GM12878 (cell line): ENCODE measurements at regions not wholly inside any gene's neighbourhood (a gene's known extent, or its start where the extent isn't known, plus 50 kb on each side); places are given as distances from the start of the nearest gene placed in this dataset.

ENCODE experiments used
- CEBPZ ChIP-seq: fragments of 150-350 bp; IDR thresholded peaks from 2 replicates; pipeline ENCODE4 v1.6.1; 2016; ENCODE audit warnings: low read depth, low read length
- CTCF ChIP-seq, 3 experiments: IDR thresholded peaks in 2 of 3; conservative IDR thresholded peaks in 1 of 3; 2 replicates each; pipeline ENCODE4 v1.5.1; 2011; ENCODE audit warnings: low read depth in 3 of 3, low read length in 3 of 3, mild to moderate bottlenecking in 3 of 3, control low read depth in 2 of 3, moderate library complexity in 2 of 3, inconsistent platforms in 1 of 3, mixed read lengths in 1 of 3; ENCODE audit not compliant: control insufficient read depth in 2 of 3, insufficient read depth in 1 of 3; ENCODE audit errors: extremely low read depth in 1 of 3
- EP300 ChIP-seq, 2 experiments: fragments of 150-350 bp in 1 of 2; IDR thresholded peaks; 2 replicates each; pipeline ENCODE4 v1.6.1; 2011 to 2012; ENCODE audit warnings: low read depth in 2 of 2, low read length in 2 of 2, borderline replicate concordance in 1 of 2, improper control_type of control experiment in 1 of 2, inconsistent platforms in 1 of 2; ENCODE audit not compliant: control insufficient read depth in 1 of 2
- MYC ChIP-seq: IDR thresholded peaks from 2 replicates; pipeline ENCODE4 v1.6.1; 2011; ENCODE audit warnings: mild to moderate bottlenecking, low read length, moderate library complexity, inconsistent platforms; ENCODE audit not compliant: insufficient read depth, insufficient replicate concordance, insufficient read length, severe bottlenecking
- NR2C2 ChIP-seq: IDR thresholded peaks from 2 replicates; pipeline ENCODE4 v1.6.1; 2011; ENCODE audit warnings: borderline replicate concordance, low read depth; ENCODE audit not compliant: control insufficient read depth, insufficient read length
- NR2F1 ChIP-seq: fragments of 450-650 bp; conservative IDR thresholded peaks from 2 replicates; pipeline ENCODE4 v1.6.1; 2017; ENCODE audit warnings: mild to moderate bottlenecking
- NRF1 ChIP-seq: conservative IDR thresholded peaks from 2 replicates; pipeline ENCODE4 v1.6.1; 2011; ENCODE audit warnings: mild to moderate bottlenecking, low read depth, low read length, improper control_type of control experiment
- POLR2A ChIP-seq: IDR thresholded peaks from 2 replicates; pipeline ENCODE4 v1.6.1; 2011; ENCODE audit warnings: low read depth, mild to moderate bottlenecking, low read length
- SMC3 ChIP-seq: IDR thresholded peaks from 2 replicates; pipeline ENCODE4 v1.6.1; 2011; ENCODE audit warnings: low read length, improper control_type of control experiment, borderline replicate concordance
- SPI1 ChIP-seq: IDR thresholded peaks from 2 replicates; pipeline ENCODE4 v1.6.1; 2011; ENCODE audit warnings: low read depth, mild to moderate bottlenecking, low read length, moderate library complexity, borderline replicate concordance; ENCODE audit not compliant: insufficient read depth
- STAT1 ChIP-seq: fragments of 450-650 bp; conservative IDR thresholded peaks from 2 replicates; pipeline ENCODE4 v1.6.1; 2014; ENCODE audit warnings: antibody characterized with exemption, mild to moderate bottlenecking
- SUPT20H ChIP-seq: IDR thresholded peaks from 2 replicates; pipeline ENCODE4 v1.6.1; 2011; ENCODE audit warnings: low read depth, mild to moderate bottlenecking, low read length, moderate library complexity, borderline replicate concordance; ENCODE audit not compliant: control insufficient read depth
- TF ChIP-seq, protein P1 (sequence below): fragments of 450-650 bp; IDR thresholded peaks from 2 replicates; pipeline ENCODE4 v1.6.1; 2017; ENCODE audit warnings: mild to moderate bottlenecking
- TF ChIP-seq, protein P2 (sequence below): fragments of 450-650 bp; formaldehyde crosslinking; IDR thresholded peaks from 2 replicates; pipeline ENCODE4 v1.5.0; 2022; ENCODE audit warnings: mild to moderate bottlenecking, missing genetic modification characterization

DNA sequence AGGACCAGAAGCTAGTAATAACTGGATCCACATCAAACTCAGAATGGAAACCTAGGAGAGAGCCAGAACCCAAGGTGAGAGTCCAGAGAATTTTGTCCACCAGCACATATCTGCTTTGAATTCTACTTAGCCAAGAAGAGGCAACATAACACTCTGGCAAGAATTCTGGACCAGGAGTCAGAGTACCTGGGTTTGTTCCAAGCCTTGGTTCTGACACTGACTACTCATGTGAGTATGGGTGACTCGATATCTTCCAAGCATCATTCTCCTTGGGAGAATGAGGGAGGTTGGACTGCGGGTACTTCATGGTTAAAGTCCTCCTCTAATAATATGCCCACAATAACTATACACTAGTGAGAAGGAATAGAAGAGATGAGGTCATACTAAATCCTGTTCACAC, 144.0 kb upstream of the JADE1 start:
- TF ChIP-seq MYC (no peak), CTCF (IDR thresholded peaks at IDR 0.05 in 2 of 3, conservative IDR thresholded peaks at IDR 0.05 in 1 of 3; ENCODE audit: control insufficient read depth in 2 of 3, extremely low read depth in 1 of 3, insufficient read depth in 1 of 3, low read depth in 3 of 3, low read length in 3 of 3) (no peak), NR2C2 (no peak), NR2F1 (no peak), STAT1 (no peak), POLR2A (no peak), SUPT20H (no peak), SPI1 (no peak), CEBPZ (no peak), EP300 (IDR thresholded peaks at IDR 0.05; ENCODE audit: borderline replicate concordance in 1 of 2, control insufficient read depth in 1 of 2, low read depth in 2 of 2, low read length in 2 of 2) (no peak), SMC3 (no peak), NRF1 (no peak)
- TF ChIP-seq, protein P1, sequence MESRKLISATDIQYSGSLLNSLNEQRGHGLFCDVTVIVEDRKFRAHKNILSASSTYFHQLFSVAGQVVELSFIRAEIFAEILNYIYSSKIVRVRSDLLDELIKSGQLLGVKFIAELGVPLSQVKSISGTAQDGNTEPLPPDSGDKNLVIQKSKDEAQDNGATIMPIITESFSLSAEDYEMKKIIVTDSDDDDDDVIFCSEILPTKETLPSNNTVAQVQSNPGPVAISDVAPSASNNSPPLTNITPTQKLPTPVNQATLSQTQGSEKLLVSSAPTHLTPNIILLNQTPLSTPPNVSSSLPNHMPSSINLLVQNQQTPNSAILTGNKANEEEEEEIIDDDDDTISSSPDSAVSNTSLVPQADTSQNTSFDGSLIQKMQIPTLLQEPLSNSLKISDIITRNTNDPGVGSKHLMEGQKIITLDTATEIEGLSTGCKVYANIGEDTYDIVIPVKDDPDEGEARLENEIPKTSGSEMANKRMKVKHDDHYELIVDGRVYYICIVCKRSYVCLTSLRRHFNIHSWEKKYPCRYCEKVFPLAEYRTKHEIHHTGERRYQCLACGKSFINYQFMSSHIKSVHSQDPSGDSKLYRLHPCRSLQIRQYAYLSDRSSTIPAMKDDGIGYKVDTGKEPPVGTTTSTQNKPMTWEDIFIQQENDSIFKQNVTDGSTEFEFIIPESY = no peak
- TF ChIP-seq, protein P2, sequence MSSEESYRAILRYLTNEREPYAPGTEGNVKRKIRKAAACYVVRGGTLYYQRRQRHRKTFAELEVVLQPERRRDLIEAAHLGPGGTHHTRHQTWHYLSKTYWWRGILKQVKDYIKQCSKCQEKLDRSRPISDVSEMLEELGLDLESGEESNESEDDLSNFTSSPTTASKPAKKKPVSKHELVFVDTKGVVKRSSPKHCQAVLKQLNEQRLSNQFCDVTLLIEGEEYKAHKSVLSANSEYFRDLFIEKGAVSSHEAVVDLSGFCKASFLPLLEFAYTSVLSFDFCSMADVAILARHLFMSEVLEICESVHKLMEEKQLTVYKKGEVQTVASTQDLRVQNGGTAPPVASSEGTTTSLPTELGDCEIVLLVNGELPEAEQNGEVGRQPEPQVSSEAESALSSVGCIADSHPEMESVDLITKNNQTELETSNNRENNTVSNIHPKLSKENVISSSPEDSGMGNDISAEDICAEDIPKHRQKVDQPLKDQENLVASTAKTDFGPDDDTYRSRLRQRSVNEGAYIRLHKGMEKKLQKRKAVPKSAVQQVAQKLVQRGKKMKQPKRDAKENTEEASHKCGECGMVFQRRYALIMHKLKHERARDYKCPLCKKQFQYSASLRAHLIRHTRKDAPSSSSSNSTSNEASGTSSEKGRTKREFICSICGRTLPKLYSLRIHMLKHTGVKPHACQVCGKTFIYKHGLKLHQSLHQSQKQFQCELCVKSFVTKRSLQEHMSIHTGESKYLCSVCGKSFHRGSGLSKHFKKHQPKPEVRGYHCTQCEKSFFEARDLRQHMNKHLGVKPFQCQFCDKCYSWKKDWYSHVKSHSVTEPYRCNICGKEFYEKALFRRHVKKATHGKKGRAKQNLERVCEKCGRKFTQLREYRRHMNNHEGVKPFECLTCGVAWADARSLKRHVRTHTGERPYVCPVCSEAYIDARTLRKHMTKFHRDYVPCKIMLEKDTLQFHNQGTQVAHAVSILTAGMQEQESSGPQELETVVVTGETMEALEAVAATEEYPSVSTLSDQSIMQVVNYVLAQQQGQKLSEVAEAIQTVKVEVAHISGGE (CRISPR knock-in tag) = no peak
